Heart left ventricle (tissue), 13 donors: ENCODE measurements at regions not wholly inside any gene's neighbourhood (a gene's known extent, or its start where the extent isn't known, plus 50 kb on each side); places are given as distances from the start of the nearest gene placed in this dataset.

Experiments
- CTCF ChIP-seq, 12 donors: fragments of 200-600 bp; sonication (generic) in 4 of 12; IDR thresholded peaks; one replicate each; pipeline versions ENCODE4 v1.5.0 to v1.8.0; 2018 to 2022; ENCODE audit warnings: antibody characterized with exemption in 12 of 12, mild to moderate bottlenecking in 5 of 12
- POLR2A ChIP-seq, 2 donors: fragments of 450-650 bp; IDR thresholded peaks; one replicate each; pipeline ENCODE4 v1.6.1; 2017; ENCODE audit warnings: antibody characterized with exemption in 2 of 2, mild to moderate bottlenecking in 2 of 2, moderate library complexity in 2 of 2
- donor health status: ischemic (EF 13 %, LVEDD 7.1; RV severe dilation, severe dysfunction).
- donor health status: DM: no; HTN: yes; CAD: no.
- donor health status: DM: no; HTN: no; CAD: no.
- donor health status: ischemic (EF 25% LVEDD 6.9; RV normal size, moderate dysfunction).
- donor health status: ischemic (EF 25% LVEDD 5.7; RV mildly dilated, moderate dysfunction).
- donor health status: ischemic (EF 35%, LVEDD 5.7; RV mildly dilated, moderate dysfunction).
- donor health status: nonischemic (EF 11% LVEDD 7.7; RV severe dilation, severe dysfunction).
- donor health status: DM: yes; HTN: yes; CAD: no.
- donor health status: PGD.
- donor health status: ischemic (EF 29% LVEDD 5.4; RV normal size, mild dysfunction).
- donor health status: nonischemic (EF 23%, LVEDD 6.1; RV moderate dilation, normal function).

- no peak for TF ChIP-seq CTCF (IDR thresholded peaks at IDR 0.05)
- TF ChIP-seq POLR2A (IDR thresholded peaks at IDR 0.05), result no peak
Measured at GRCh38 chr6:14887986-14888574, 357.8 kb upstream of the JARID2 start.
